ENCODE measurements at regions not wholly inside any gene's neighbourhood (a gene's known extent, or its start where the extent isn't known, plus 50 kb on each side); places are given as distances from the start of the nearest gene placed in this dataset.
A peak's percentile ranks its signal among the peaks of the same experiment; 100 is the strongest.

DNA sequence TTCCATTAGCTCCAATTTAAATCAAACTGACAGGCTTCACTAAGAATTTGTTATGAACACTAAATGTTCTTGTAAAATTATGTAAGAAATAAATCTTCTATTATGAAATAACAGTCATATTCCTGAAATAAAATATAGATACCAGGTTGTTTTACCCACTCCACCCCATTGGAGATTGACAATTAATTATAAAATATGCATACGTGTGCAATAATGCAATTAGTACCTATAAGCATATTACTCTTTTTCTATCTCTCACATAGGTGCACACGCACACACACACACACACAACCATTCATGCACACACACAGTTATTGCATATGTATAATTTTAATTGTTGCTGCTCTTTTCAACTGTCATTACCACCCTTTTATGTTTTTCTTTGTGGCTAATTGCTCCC lies 395.7 kb downstream of the SLITRK5 start:
- no peaks in the 10 kb centered on the region for H3K9me3 ChIP-seq
- no peaks in the 10 kb centered on the region for H3K4me1 ChIP-seq
- no peak overlapping the region for H3K27ac ChIP-seq
- 84 to 91% methylated on average over 2 of the region's 2 CpGs for WGBS, 2 donors (ENCODE audit: low coverage in 1 of 2)
- no peaks in the 10 kb centered on the region for H3K27me3 ChIP-seq
- TF ChIP-seq, protein P1, sequence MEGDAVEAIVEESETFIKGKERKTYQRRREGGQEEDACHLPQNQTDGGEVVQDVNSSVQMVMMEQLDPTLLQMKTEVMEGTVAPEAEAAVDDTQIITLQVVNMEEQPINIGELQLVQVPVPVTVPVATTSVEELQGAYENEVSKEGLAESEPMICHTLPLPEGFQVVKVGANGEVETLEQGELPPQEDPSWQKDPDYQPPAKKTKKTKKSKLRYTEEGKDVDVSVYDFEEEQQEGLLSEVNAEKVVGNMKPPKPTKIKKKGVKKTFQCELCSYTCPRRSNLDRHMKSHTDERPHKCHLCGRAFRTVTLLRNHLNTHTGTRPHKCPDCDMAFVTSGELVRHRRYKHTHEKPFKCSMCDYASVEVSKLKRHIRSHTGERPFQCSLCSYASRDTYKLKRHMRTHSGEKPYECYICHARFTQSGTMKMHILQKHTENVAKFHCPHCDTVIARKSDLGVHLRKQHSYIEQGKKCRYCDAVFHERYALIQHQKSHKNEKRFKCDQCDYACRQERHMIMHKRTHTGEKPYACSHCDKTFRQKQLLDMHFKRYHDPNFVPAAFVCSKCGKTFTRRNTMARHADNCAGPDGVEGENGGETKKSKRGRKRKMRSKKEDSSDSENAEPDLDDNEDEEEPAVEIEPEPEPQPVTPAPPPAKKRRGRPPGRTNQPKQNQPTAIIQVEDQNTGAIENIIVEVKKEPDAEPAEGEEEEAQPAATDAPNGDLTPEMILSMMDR (IDR thresholded peaks at IDR 0.05) = no peak
- TF ChIP-seq EP300 (IDR thresholded peaks at IDR 0.05) (no peak), POLR2AphosphoS5 (IDR thresholded peaks at IDR 0.05) (no peak), POLR2A (IDR thresholded peaks at IDR 0.05) (no peak)
- H3K4me3 ChIP-seq = no peak overlapping the region
- H3K36me3 ChIP-seq = no peaks in the 10 kb centered on the region
- ATAC-seq = no peak

DNA sequence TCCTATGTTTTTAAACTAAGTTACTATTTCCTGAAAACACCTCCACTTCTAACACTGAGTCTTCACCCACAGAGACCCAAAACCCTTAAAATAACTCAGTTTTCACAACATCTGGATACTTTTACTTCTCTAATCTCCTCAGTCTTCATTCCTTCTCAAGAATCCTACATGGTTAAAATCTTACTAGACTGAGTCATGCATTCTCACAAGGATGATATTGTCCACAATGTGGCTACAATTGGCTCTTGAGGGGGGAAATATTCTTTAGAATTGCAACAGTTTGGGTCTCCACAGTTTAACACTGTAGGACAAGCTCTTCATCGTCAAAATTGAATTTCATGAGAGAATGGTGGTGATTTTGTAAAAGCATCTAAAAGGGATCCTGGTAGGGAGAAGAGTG lies 397.1 kb downstream of the SLITRK5 start:
- Histone ChIP-seq H3K9me3 (no peaks in the 10 kb centered on the region), H3K27ac (no peak overlapping the region), H3K36me3 (no peaks in the 10 kb centered on the region), H3K4me3 (no peak overlapping the region), H3K4me1 (no peaks in the 10 kb centered on the region), H3K27me3 (no peaks in the 10 kb centered on the region)
- TF ChIP-seq EP300 (IDR thresholded peaks at IDR 0.05) (no peak), POLR2A (IDR thresholded peaks at IDR 0.05) (no peak), POLR2AphosphoS5 (IDR thresholded peaks at IDR 0.05) (no peak)
- TF ChIP-seq, protein P1 (IDR thresholded peaks at IDR 0.05) = no peak
- ATAC-seq = no peak
- 100% methylated on average over 1 of the region's 1 CpG; no CpG with 5 or more reads in 1 of the 2 donors for WGBS, 2 donors (ENCODE audit: low coverage in 1 of 2)

DNA sequence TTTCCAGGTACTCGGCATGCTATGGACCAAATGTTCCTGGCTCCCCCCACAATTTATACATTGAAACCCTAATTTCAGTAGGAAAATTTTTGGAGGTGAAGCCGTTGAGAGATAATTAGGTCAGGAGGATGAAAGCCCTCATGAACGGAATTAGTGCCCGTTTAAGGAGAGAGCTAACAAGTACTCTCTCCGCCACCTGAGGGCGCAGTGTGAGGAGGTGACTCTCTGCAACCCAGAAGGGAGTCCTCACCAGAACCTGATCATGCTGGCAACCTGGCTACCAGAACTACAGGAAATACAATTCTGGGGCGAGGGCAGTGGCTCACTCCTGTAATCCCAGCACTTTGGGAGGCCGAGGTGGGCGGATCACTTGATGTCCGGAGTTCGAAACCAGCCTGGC lies 397.8 kb downstream of the SLITRK5 start:
- Histone ChIP-seq H3K4me3 (no peak overlapping the region), H3K27me3 (no peaks in the 10 kb centered on the region), H3K4me1 (no peaks in the 10 kb centered on the region), H3K36me3 (no peaks in the 10 kb centered on the region), H3K27ac (no peak overlapping the region), H3K9me3 (no peaks in the 10 kb centered on the region)
- ATAC-seq = no peak
- WGBS, 2 donors (ENCODE audit: low coverage in 1 of 2) = 92 to 100% methylated on average over 3 to 4 of the region's 11 CpGs
- TF ChIP-seq POLR2A (IDR thresholded peaks at IDR 0.05) (no peak), POLR2AphosphoS5 (IDR thresholded peaks at IDR 0.05) (no peak), EP300 (IDR thresholded peaks at IDR 0.05) (no peak)
- TF ChIP-seq, protein P1 (IDR thresholded peaks at IDR 0.05) = no peak

DNA sequence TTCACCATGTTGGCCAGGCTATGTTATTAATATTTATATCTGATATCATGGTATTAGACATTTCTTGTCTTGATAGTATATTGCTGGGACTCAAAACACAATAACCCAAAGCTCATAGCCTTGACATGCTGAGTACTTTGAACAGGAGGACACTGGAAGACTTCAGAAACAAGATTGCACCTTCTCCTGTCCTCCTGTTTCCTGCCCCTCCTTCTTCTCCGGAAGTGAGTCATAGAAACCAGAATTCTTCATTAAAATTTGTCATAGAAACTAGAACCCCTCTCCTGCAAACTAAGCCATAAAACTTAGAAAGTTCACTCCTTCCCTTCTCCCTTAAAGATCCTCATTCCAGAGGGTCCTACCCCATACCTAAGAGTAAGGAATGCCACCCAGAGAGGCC lies 400.2 kb downstream of the SLITRK5 start:
- Histone ChIP-seq H3K4me1 (no peaks in the 10 kb centered on the region), H3K36me3 (no peaks in the 10 kb centered on the region), H3K27me3 (no peaks in the 10 kb centered on the region), H3K27ac (no peak overlapping the region), H3K9me3 (no peaks in the 10 kb centered on the region), H3K4me3 (no peak overlapping the region)
- no peak for ATAC-seq
- 80 to 86% methylated on average over 1 of the region's 1 CpG for WGBS, 2 donors (ENCODE audit: low coverage in 1 of 2)
- TF ChIP-seq POLR2A (IDR thresholded peaks at IDR 0.05) = no peak
- TF ChIP-seq, protein P1 (IDR thresholded peaks at IDR 0.05) = no peak
- no peak for TF ChIP-seq POLR2AphosphoS5 (IDR thresholded peaks at IDR 0.05)
- TF ChIP-seq EP300 (IDR thresholded peaks at IDR 0.05) = no peak

DNA sequence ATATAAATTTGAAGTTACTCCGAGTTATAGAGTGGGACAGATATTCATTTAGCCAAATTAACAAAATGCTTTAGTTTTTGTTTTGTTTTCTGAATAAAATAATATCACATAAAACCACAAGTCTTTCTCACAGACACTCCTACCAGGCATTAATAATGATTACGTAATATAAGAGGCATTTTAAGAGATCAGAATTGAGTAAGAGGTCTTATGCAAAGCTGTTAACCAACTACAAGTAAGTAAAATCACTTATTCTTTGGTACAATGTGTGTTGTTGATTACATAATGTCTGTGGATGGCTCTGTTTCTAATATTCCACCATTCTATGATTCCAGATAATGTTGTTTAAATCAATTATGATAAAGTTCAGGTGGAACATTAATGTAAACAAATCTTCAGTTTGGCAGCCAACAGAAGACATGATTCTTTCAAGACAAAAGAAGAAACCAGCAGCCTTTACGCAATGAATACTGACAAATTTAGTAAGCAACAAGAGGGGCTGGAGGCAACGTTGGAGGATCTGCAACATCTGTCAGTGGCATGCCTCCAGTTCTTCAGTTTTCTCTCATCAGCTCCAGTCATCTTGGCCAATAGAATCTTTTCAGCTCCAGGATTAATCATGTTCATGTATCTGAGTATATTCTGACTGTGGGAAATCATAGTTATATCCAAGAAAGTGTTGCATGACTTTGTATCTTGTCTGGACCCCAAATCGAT lies 403.8 kb downstream of the SLITRK5 start:
- Histone ChIP-seq H3K9me3 (no peaks in the 10 kb centered on the region), H3K27me3 (no peaks in the 10 kb centered on the region), H3K4me3 (no peak overlapping the region), H3K36me3 (no peaks in the 10 kb centered on the region), H3K4me1 (no peaks in the 10 kb centered on the region), H3K27ac (no peak overlapping the region)
- TF ChIP-seq EP300 (IDR thresholded peaks at IDR 0.05) (no peak), POLR2A (IDR thresholded peaks at IDR 0.05) (no peak), POLR2AphosphoS5 (IDR thresholded peaks at IDR 0.05) (no peak)
- TF ChIP-seq, protein P1 (IDR thresholded peaks at IDR 0.05) = no peak
- peak; percentile 79 for ATAC-seq
- 55 to 59% methylated on average over 5 of the region's 5 CpGs for WGBS, 2 donors (ENCODE audit: low coverage in 1 of 2)

All from gastroesophageal sphincter (tissue), 4 donors.